DOHH2 (cell line): ENCODE measurements at regions not wholly inside any gene's neighbourhood (a gene's known extent, or its start where the extent isn't known, plus 50 kb on each side); places are given as distances from the start of the nearest gene placed in this dataset.

Source experiments
- H3F3A ChIP-seq: fragments of 200-600 bp; sonication (generic), shearing (Covaris generic); 2 replicates; pipeline ENCODE4 v1.6.0; 2016; ENCODE audit warnings: antibody characterized with exemption, mild to moderate bottlenecking; ENCODE audit not compliant: control insufficient read depth, insufficient read depth
- H3K27ac ChIP-seq: fragments of 200-600 bp; sonication (generic); 2 replicates; pipeline ENCODE4 v1.5.1; 2014; ENCODE audit warnings: low read depth, mild to moderate bottlenecking, low read length, moderate library complexity
- H3K27me3 ChIP-seq: fragments of 200-600 bp; sonication (generic); 2 replicates; pipeline ENCODE4 v1.6.1; 2014; ENCODE audit warnings: mild to moderate bottlenecking, low read length, mixed read lengths; ENCODE audit not compliant: control insufficient read depth
- H3K36me3 ChIP-seq: fragments of 200-600 bp; sonication (generic); 2 replicates; pipeline ENCODE4 v1.6.1; 2014; ENCODE audit warnings: mild to moderate bottlenecking, low read length, moderate library complexity, mixed read lengths; ENCODE audit not compliant: control insufficient read depth
- H3K4me1 ChIP-seq: fragments of 200-600 bp; sonication (generic); 2 replicates; pipeline ENCODE4 v1.6.1; 2014; ENCODE audit warnings: mild to moderate bottlenecking, low read length, mixed read lengths; ENCODE audit not compliant: control insufficient read depth
- H3K4me2 ChIP-seq: fragments of 200-600 bp; sonication (generic); 2 replicates; pipeline ENCODE4 v1.6.0; 2014; ENCODE audit warnings: mild to moderate bottlenecking, low read length, moderate library complexity
- H3K4me3 ChIP-seq: fragments of 200-600 bp; sonication (generic); 2 replicates; pipeline ENCODE4 v1.5.1; 2014; ENCODE audit warnings: mild to moderate bottlenecking, low read length, mixed read lengths
- H3K79me2 ChIP-seq: fragments of 200-600 bp; sonication (generic); 2 replicates; pipeline ENCODE4 v1.6.1; 2014; ENCODE audit warnings: mild to moderate bottlenecking, low read length, mixed read lengths; ENCODE audit not compliant: control insufficient read depth
- H3K9me2 ChIP-seq: fragments of 200-600 bp; sonication (generic); replicated peaks from 2 replicates; pipeline ENCODE4 v1.6.1; 2014; ENCODE audit warnings: mild to moderate bottlenecking, low read length, mixed read lengths; ENCODE audit not compliant: control insufficient read depth
- H3K9me3 ChIP-seq: fragments of 200-600 bp; sonication (generic); 2 replicates; pipeline ENCODE4 v1.6.1; 2014; ENCODE audit warnings: antibody characterized with exemption, low read length, mixed read lengths; ENCODE audit not compliant: control insufficient read depth, insufficient read depth
- H4K20me1 ChIP-seq: fragments of 200-600 bp; sonication (generic); 2 replicates; pipeline ENCODE4 v1.6.0; 2014; ENCODE audit warnings: low read depth, mild to moderate bottlenecking, antibody characterized with exemption, low read length, moderate library complexity; ENCODE audit not compliant: control insufficient read depth, insufficient read depth
- EZH2phosphoT487 ChIP-seq: fragments of 200-600 bp; sonication (generic); IDR thresholded peaks from 2 replicates; pipeline ENCODE4 v1.6.1; 2017; ENCODE audit warnings: borderline replicate concordance, mild to moderate bottlenecking, antibody characterized with exemption, low read length, moderate library complexity, mixed read lengths
- TF ChIP-seq, protein P1 (sequence below): fragments of 200-600 bp; sonication (generic); IDR thresholded peaks from one replicate; pipeline ENCODE4 v1.5.1; 2014; ENCODE audit warnings: antibody characterized with exemption, mild to moderate bottlenecking, low read depth, low read length; ENCODE audit not compliant: poor library complexity, severe bottlenecking

DNA sequence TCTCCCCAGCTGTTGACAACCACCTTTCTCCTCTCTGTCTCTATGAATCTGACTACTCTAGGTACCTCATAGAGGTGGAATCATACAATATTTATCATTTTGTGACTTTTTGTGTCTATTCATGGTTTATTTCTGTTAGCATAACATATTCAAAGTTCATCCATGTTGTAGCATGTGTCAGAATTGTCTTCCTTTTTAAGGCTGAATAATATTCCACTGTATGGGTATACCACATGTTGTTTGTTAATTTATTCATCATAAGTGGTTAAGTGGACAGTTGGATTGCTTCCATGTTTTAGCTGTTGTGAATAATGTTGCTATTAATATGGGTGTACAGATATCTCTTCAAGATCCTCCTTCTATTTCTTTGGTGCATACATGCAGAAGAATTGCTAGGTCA is 69.9 kb upstream of the COMTD1 start:
- no peak for TF ChIP-seq EZH2phosphoT487
- TF ChIP-seq, protein P1, sequence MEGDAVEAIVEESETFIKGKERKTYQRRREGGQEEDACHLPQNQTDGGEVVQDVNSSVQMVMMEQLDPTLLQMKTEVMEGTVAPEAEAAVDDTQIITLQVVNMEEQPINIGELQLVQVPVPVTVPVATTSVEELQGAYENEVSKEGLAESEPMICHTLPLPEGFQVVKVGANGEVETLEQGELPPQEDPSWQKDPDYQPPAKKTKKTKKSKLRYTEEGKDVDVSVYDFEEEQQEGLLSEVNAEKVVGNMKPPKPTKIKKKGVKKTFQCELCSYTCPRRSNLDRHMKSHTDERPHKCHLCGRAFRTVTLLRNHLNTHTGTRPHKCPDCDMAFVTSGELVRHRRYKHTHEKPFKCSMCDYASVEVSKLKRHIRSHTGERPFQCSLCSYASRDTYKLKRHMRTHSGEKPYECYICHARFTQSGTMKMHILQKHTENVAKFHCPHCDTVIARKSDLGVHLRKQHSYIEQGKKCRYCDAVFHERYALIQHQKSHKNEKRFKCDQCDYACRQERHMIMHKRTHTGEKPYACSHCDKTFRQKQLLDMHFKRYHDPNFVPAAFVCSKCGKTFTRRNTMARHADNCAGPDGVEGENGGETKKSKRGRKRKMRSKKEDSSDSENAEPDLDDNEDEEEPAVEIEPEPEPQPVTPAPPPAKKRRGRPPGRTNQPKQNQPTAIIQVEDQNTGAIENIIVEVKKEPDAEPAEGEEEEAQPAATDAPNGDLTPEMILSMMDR = no peak
- no peaks in the 10 kb centered on the region for H3K36me3 ChIP-seq
- no peaks in the 10 kb centered on the region for H3K79me2 ChIP-seq
- no peaks in the 10 kb centered on the region for H3F3A ChIP-seq
- H3K9me2 ChIP-seq = no peaks in the 10 kb centered on the region
- H3K4me2 ChIP-seq = no peak overlapping the region
- H3K4me1 ChIP-seq = no peaks in the 10 kb centered on the region
- peaks cover 6% of the 10 kb centered on the region; the same call in 1 of the 2 replicates for H3K9me3 ChIP-seq
- H4K20me1 ChIP-seq = no peaks in the 10 kb centered on the region
- H3K4me3 ChIP-seq = no peak overlapping the region
- H3K27me3 ChIP-seq = no peaks in the 10 kb centered on the region
- no peak overlapping the region for H3K27ac ChIP-seq

DNA sequence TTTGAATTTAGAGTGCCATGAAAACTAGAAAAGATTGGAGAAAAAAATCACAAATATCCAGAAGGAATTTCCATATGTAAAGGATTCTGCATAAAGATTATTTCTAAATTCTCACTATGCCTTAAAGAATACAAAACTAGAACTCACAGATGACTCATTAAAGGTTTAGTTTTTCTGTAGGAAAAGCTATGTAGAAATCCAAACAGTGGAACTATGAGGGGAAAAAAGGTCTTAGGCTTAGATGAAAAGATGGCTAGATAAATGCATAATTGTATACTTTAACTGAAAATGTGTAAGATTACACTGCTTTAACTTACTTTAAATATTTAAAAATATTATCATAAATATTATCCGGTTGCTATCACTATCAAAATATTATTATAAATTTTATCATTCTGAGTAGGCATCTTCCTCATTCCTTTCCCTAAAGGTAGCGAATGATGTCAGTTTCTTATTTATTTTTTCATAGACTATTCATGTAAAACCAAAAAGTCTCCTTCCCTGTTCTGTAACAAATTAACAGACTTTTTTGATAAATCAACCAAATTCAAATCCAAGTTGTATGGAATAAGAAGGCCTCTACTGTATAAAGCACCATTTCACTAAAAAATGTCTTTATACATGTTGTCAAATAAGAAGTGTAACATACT is 69.1 kb upstream of the COMTD1 start:
- Histone ChIP-seq H3K4me2 (no peak overlapping the region), H3K9me2 (no peaks in the 10 kb centered on the region), H3K27me3 (no peaks in the 10 kb centered on the region), H3F3A (no peaks in the 10 kb centered on the region), H3K4me3 (no peak overlapping the region), H3K4me1 (no peaks in the 10 kb centered on the region), H3K79me2 (no peaks in the 10 kb centered on the region), H4K20me1 (no peaks in the 10 kb centered on the region), H3K27ac (no peak overlapping the region), H3K9me3 (peaks cover 6% of the 10 kb centered on the region; the same call in 1 of the 2 replicates), H3K36me3 (no peaks in the 10 kb centered on the region)
- TF ChIP-seq, protein P1 = no peak

DNA sequence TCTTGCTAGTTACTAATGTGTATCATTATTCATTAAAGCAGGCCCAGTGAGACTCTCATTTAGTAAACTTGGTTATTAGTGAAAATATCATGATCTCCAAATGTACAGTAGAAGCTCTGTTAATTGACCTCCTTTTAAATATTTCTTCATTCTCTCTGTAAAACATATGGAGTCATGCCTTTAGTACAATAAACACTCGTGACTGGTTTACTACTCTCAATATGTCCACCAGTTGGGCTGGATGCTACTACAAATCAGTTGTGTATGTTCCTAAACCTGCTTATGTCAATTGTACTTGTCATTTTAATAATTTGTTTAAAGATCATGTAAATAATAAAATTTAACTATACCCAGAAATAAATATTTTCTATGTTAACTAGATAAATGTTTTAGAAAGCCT is 68.6 kb upstream of the COMTD1 start:
- H3K36me3 ChIP-seq = no peaks in the 10 kb centered on the region
- no peak overlapping the region for H3K27ac ChIP-seq
- no peaks in the 10 kb centered on the region for H3K9me2 ChIP-seq
- TF ChIP-seq, protein P1 = no peak
- TF ChIP-seq EZH2phosphoT487 = no peak
- no peak overlapping the region for H3K4me2 ChIP-seq
- H3K79me2 ChIP-seq = no peaks in the 10 kb centered on the region
- peaks cover 6% of the 10 kb centered on the region; the same call in 1 of the 2 replicates for H3K9me3 ChIP-seq
- H3K27me3 ChIP-seq = no peaks in the 10 kb centered on the region
- H3K4me3 ChIP-seq = no peak overlapping the region
- H3K4me1 ChIP-seq = no peaks in the 10 kb centered on the region
- no peaks in the 10 kb centered on the region for H3F3A ChIP-seq
- H4K20me1 ChIP-seq = no peaks in the 10 kb centered on the region
